Fibroblast of lung (primary cell): ENCODE measurements at regions not wholly inside any gene's neighbourhood (a gene's known extent, or its start where the extent isn't known, plus 50 kb on each side); places are given as distances from the start of the nearest gene placed in this dataset.

Experiments
- EZH2 ChIP-seq: IDR thresholded peaks from 2 replicates; pipeline ENCODE4 v1.5.1; 2012; ENCODE audit warnings: low read length, control low read depth, mild to moderate bottlenecking; ENCODE audit errors: missing control alignments
- TF ChIP-seq, protein P1 (sequence below), 2 donors: IDR thresholded peaks in 1 of 2; conservative IDR thresholded peaks in 1 of 2; 1 replicate in 1 of 2; 2 replicates in 1 of 2; pipeline ENCODE4 v1.5.1; 2011 to 2012; ENCODE audit warnings: low read length in 2 of 2, control low read depth in 1 of 2, inconsistent platforms in 1 of 2, low read depth in 1 of 2, mild to moderate bottlenecking in 1 of 2

DNA sequence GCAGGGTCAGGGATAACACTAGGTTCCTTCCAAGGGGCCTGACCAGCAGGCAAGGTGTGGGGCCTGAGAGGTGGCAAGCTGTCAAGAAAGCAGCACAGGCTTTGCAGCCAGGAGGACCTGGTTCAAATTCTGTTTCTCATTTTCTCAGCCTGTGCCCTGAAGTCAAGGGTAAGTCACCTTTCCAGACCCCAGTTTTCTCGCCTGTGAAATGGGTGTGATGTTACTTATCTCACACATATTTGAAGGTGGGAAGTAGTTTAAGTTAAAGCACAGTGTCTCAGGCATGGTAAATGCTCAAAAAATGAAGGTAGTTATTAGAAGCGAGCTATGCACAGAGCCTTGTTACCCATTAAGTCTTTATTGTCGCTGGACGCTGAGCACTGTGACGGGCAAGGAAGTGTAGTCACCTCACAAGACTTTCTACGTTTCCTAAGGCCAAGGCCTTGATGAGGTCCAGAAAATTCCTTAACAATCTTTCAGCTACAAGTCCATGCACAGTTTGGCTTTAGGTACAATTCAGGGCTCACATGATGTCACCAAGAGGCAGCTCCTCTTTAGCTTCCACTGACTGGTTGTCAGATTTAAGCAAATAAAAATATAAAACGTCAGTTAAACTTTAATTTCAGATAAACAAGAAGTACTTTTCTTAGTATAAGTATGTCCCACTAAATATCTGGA is 522.6 kb upstream of the PROK2 start:
- TF ChIP-seq, protein P1, sequence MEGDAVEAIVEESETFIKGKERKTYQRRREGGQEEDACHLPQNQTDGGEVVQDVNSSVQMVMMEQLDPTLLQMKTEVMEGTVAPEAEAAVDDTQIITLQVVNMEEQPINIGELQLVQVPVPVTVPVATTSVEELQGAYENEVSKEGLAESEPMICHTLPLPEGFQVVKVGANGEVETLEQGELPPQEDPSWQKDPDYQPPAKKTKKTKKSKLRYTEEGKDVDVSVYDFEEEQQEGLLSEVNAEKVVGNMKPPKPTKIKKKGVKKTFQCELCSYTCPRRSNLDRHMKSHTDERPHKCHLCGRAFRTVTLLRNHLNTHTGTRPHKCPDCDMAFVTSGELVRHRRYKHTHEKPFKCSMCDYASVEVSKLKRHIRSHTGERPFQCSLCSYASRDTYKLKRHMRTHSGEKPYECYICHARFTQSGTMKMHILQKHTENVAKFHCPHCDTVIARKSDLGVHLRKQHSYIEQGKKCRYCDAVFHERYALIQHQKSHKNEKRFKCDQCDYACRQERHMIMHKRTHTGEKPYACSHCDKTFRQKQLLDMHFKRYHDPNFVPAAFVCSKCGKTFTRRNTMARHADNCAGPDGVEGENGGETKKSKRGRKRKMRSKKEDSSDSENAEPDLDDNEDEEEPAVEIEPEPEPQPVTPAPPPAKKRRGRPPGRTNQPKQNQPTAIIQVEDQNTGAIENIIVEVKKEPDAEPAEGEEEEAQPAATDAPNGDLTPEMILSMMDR (conservative IDR thresholded peaks at IDR 0.05 in 1 of 2, IDR thresholded peaks at IDR 0.05 in 1 of 2; ENCODE audit: low read depth in 1 of 2, low read length in 2 of 2) = no peak
- TF ChIP-seq EZH2 = no peak
